Ovary (tissue), 7 donors: ENCODE measurements at regions not wholly inside any gene's neighbourhood (a gene's known extent, or its start where the extent isn't known, plus 50 kb on each side); places are given as distances from the start of the nearest gene placed in this dataset.

Source experiments
- DNase-seq, 5 donors: peaks; one replicate each; pipeline ENCODE4 v3.0.0-alpha.2; 2019 to 2020
- H3K27ac ChIP-seq, 2 donors: fragments of 200-600 bp; one replicate each; pipeline versions ENCODE4 v1.5.1 to v1.8.0; 2019 to 2022
- H3K27me3 ChIP-seq: fragments of 200-600 bp; one replicate; pipeline ENCODE4 v1.8.0; 2022
- H3K36me3 ChIP-seq: fragments of 200-600 bp; sonication (generic); one replicate; pipeline ENCODE4 v1.5.1; 2019
- H3K4me1 ChIP-seq: one replicate; pipeline ENCODE4 v1.8.1; 2013; ENCODE audit warnings: mild to moderate bottlenecking, moderate library complexity; ENCODE audit not compliant: insufficient read depth
- H3K4me3 ChIP-seq: fragments of 200-600 bp; sonication (generic); one replicate; pipeline ENCODE4 v1.5.1; 2017
- H3K9me3 ChIP-seq, 2 donors: fragments of 200-600 bp in 1 of 2; sonication (generic) in 1 of 2; one replicate each; pipeline versions ENCODE4 v1.5.1 to v1.8.1; 2013 to 2019; ENCODE audit warnings: mild to moderate bottlenecking in 1 of 2, moderate library complexity in 1 of 2
- CTCF ChIP-seq, 3 donors: fragments of 450-650 bp in 2 of 3; fragments of 200-600 bp in 1 of 3; IDR thresholded peaks; one replicate each; pipeline versions ENCODE4 v1.5.1 to v1.8.0; 2016 to 2022; ENCODE audit warnings: antibody characterized with exemption in 3 of 3, mild to moderate bottlenecking in 1 of 3
- EP300 ChIP-seq: sonication (generic); formaldehyde crosslinking; IDR thresholded peaks from one replicate; pipeline ENCODE4 v1.6.1; 2017; ENCODE audit warnings: antibody characterized with exemption
- POLR2A ChIP-seq: fragments of 450-650 bp; IDR thresholded peaks from one replicate; pipeline ENCODE4 v1.6.1; 2017; ENCODE audit warnings: antibody characterized with exemption, mild to moderate bottlenecking, moderate library complexity
- WGBS, 3 donors: extraction: QIAGEN DNeasy Blood & Tissue Kit in 1 of 3; methylation state at CpG; one replicate each; pipeline versions ENCODE4 v1.1.5 to v1.1.7; 2013 to 2017; 5-methylcytosine and 5-hydroxymethylcytosine counted together
- intact Hi-C, 4 donors: fragments of 100-400 bp; cut with DNase I; formaldehyde crosslinking; loops; one replicate each; pipeline versions ENCODE4 v1.11.0 to v1.15.1; 2022 to 2023
- donor health status: DM: no; HTN: no; CAD: no; lungs with moderate emphysema.
- donor health status: DM: no; HTN: no; CAD: no.
- donor health status: Bipolar disorder and iron deficiency.
- donor health status: DM: no; HTN: no; CAD: no.
- donor health status: DM: yes; HTN: yes; CAD: no.

DNA sequence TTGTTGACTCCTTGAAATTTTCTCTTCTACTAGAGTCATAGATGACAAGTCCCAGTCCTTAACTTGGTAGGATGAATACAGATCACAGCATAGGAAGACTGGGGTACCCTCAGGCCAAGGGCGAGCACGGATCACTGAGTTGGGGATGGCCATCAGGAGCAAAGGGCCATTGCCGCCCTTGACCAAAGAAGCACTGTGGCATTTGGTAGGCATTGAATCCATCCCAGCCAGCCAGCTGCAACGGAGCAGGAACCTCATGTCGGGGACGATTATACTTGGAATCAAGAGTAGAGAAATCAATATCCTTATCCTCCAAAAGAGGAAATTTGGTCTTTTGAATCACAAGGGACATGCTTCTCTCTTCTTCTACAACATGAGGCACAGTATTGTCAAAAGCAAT lies 50.1 kb upstream of the ZNF573 start:
- no peak overlapping the region for H3K4me3 ChIP-seq
- 94 to 98% (median 98%) methylated on average over 6 of the region's 6 CpGs for WGBS, 3 donors

More for the DNA sequence above, 50.1 kb upstream of the ZNF573 start:
- no peak for TF ChIP-seq POLR2A
- no peak for TF ChIP-seq EP300
- no peak for TF ChIP-seq CTCF (IDR thresholded peaks at IDR 0.05)
- no peak overlapping the region for H3K27ac ChIP-seq
- no peak for DNase-seq
- intact Hi-C loops: no loop called here
- H3K9me3 ChIP-seq: peaks cover 0 to 65% of the 10 kb centered on the region in 2 donors
- no peaks in the 10 kb centered on the region for H3K4me1 ChIP-seq
- no peaks in the 10 kb centered on the region for H3K36me3 ChIP-seq
- no peaks in the 10 kb centered on the region for H3K27me3 ChIP-seq
